Trophoblast cell (in vitro differentiated cells and primary cell): ENCODE measurements at regions not wholly inside any gene's neighbourhood (a gene's known extent, or its start where the extent isn't known, plus 50 kb on each side); places are given as distances from the start of the nearest gene placed in this dataset.

Experiments used
- DNase-seq, 2 donors: peaks; one replicate each; pipeline ENCODE4 v3.0.0-alpha.2; 2016
- H2AFZ ChIP-seq: 2 replicates; pipeline ENCODE4 v1.6.1; 2013; ENCODE audit warnings: low read length, moderate library complexity, mild to moderate bottlenecking; ENCODE audit not compliant: insufficient read depth, poor library complexity
- H2AK5ac ChIP-seq: 2 replicates; pipeline ENCODE4 v1.6.1; 2013; ENCODE audit warnings: mild to moderate bottlenecking, low read length
- H2BK120ac ChIP-seq: 2 replicates; pipeline ENCODE4 v1.6.1; 2013; ENCODE audit warnings: low read length, mild to moderate bottlenecking, moderate library complexity; ENCODE audit not compliant: insufficient read depth, poor library complexity
- H2BK12ac ChIP-seq: 2 replicates; pipeline ENCODE4 v1.6.1; 2013; ENCODE audit warnings: mild to moderate bottlenecking, low read length, moderate library complexity
- H2BK5ac ChIP-seq: 2 replicates; pipeline ENCODE4 v1.6.1; 2013; ENCODE audit warnings: low read length, low read depth, moderate library complexity, mild to moderate bottlenecking; ENCODE audit not compliant: poor library complexity
- H3K14ac ChIP-seq: 2 replicates; pipeline ENCODE4 v1.6.1; 2013; ENCODE audit warnings: mild to moderate bottlenecking, low read length
- H3K18ac ChIP-seq: 2 replicates; pipeline ENCODE4 v1.6.1; 2013; ENCODE audit warnings: mild to moderate bottlenecking, low read length
- H3K23ac ChIP-seq: 2 replicates; pipeline ENCODE4 v1.6.1; 2013; ENCODE audit warnings: low read length
- H3K27ac ChIP-seq: 2 replicates; pipeline ENCODE4 v1.5.1; 2013; ENCODE audit warnings: low read depth, mild to moderate bottlenecking, inconsistent platforms, low read length, moderate library complexity
- H3K27me3 ChIP-seq: 2 replicates; pipeline ENCODE4 v1.6.1; 2013; ENCODE audit warnings: inconsistent platforms, mild to moderate bottlenecking, low read length, moderate library complexity; ENCODE audit not compliant: insufficient read depth
- H3K36me3 ChIP-seq, 2 experiments: 1 replicate in 1 of 2; 2 replicates in 1 of 2; pipeline ENCODE4 v1.6.1; 2013; ENCODE audit warnings: low read length in 2 of 2, mild to moderate bottlenecking in 2 of 2, moderate library complexity in 1 of 2; ENCODE audit not compliant: insufficient read depth in 2 of 2, control insufficient read depth in 1 of 2
- H3K4ac ChIP-seq: 2 replicates; pipeline ENCODE4 v1.6.1; 2013; ENCODE audit warnings: low read depth, mild to moderate bottlenecking, low read length, moderate library complexity
- H3K4me1 ChIP-seq, 2 experiments: 1 replicate in 1 of 2; 2 replicates in 1 of 2; pipeline ENCODE4 v1.6.1; 2013; ENCODE audit warnings: low read length in 2 of 2, mild to moderate bottlenecking in 2 of 2, moderate library complexity in 1 of 2; ENCODE audit not compliant: insufficient read depth in 2 of 2, control insufficient read depth in 1 of 2
- H3K4me2 ChIP-seq: 2 replicates; pipeline ENCODE4 v1.6.1; 2013; ENCODE audit warnings: inconsistent platforms, mild to moderate bottlenecking, low read length, moderate library complexity
- H3K4me3 ChIP-seq: 2 replicates; pipeline ENCODE4 v1.5.1; 2013; ENCODE audit warnings: mild to moderate bottlenecking, low read depth, low read length, inconsistent platforms
- H3K79me1 ChIP-seq: one replicate; pipeline ENCODE4 v1.6.1; 2013; ENCODE audit warnings: low read length
- H3K79me2 ChIP-seq: 2 replicates; pipeline ENCODE4 v1.6.1; 2013; ENCODE audit warnings: low read length, mild to moderate bottlenecking; ENCODE audit not compliant: control insufficient read depth, insufficient read depth, poor library complexity
- H3K9ac ChIP-seq: 2 replicates; pipeline ENCODE4 v1.6.1; 2013; ENCODE audit warnings: mild to moderate bottlenecking, low read length
- H3K9me3 ChIP-seq: 2 replicates; pipeline ENCODE4 v1.6.1; 2013; ENCODE audit warnings: low read depth, mild to moderate bottlenecking, control low read depth, inconsistent platforms, low read length; ENCODE audit not compliant: insufficient read depth
- H4K12ac ChIP-seq: 2 replicates; pipeline ENCODE4 v1.6.1; 2013; ENCODE audit warnings: low read depth, mild to moderate bottlenecking, low read length, moderate library complexity
- H4K8ac ChIP-seq: 2 replicates; pipeline ENCODE4 v1.6.1; 2013; ENCODE audit warnings: low read depth, mild to moderate bottlenecking, low read length, moderate library complexity
- H4K91ac ChIP-seq: one replicate; pipeline ENCODE4 v1.6.1; 2013; ENCODE audit warnings: low read depth, mild to moderate bottlenecking, low read length, moderate library complexity
- WGBS: extraction: QIAGEN DNeasy Blood & Tissue Kit; methylation state at CpG from one replicate; pipeline ENCODE4 v1.1.7; 2013; ENCODE audit warnings: missing lambda C conversion rate; ENCODE audit not compliant: insufficient read length, insufficient coverage; ENCODE audit errors: extremely low coverage; 5-methylcytosine and 5-hydroxymethylcytosine counted together

GRCh38 chr6:23350752-23351453 lies 775.1 kb upstream of the NRSN1 start:
- Histone ChIP-seq H4K8ac (no peak overlapping the region), H3K36me3 (no peaks in the 10 kb centered on the region), H3K4ac (no peak overlapping the region), H2BK12ac (no peak overlapping the region), H2AFZ (no peak overlapping the region), H3K14ac (no peak overlapping the region), H3K27ac (no peak overlapping the region), H3K79me1 (no peaks in the 10 kb centered on the region), H4K91ac (no peak overlapping the region), H3K27me3 (no peaks in the 10 kb centered on the region), H3K9ac (no peak overlapping the region), H3K4me1 (no peaks in the 10 kb centered on the region), H3K79me2 (no peaks in the 10 kb centered on the region), H3K23ac (no peak overlapping the region), H3K9me3 (no peaks in the 10 kb centered on the region), H3K4me2 (no peak overlapping the region), H3K18ac (no peak overlapping the region), H2AK5ac (no peak overlapping the region), H2BK120ac (no peak overlapping the region), H3K4me3 (no peak overlapping the region), H4K12ac (no peak overlapping the region), H2BK5ac (no peak overlapping the region)
- no CpG with 5 or more reads among the region's 2 CpGs for WGBS
- no peak for DNase-seq

- no peak overlapping the region for H2BK12ac ChIP-seq
- no peak overlapping the region for H3K4me3 ChIP-seq
- H3K9ac ChIP-seq: no peak overlapping the region
- H3K36me3 ChIP-seq: no peaks in the 10 kb centered on the region
- H4K8ac ChIP-seq: no peak overlapping the region
- no peak overlapping the region for H2BK120ac ChIP-seq
- H2AFZ ChIP-seq: no peak overlapping the region
- no peak overlapping the region for H3K18ac ChIP-seq
- no peak overlapping the region for H2AK5ac ChIP-seq
- no peak overlapping the region for H3K27ac ChIP-seq
- no peaks in the 10 kb centered on the region for H3K4me1 ChIP-seq
- no peaks in the 10 kb centered on the region for H3K27me3 ChIP-seq
- H3K4ac ChIP-seq: no peak overlapping the region
- H3K14ac ChIP-seq: no peak overlapping the region
- H3K9me3 ChIP-seq: no peaks in the 10 kb centered on the region
- no peak overlapping the region for H3K23ac ChIP-seq
- H3K4me2 ChIP-seq: no peak overlapping the region
- DNase-seq: no peak
- H4K12ac ChIP-seq: no peak overlapping the region
- no peak overlapping the region for H4K91ac ChIP-seq
- H3K79me1 ChIP-seq: no peaks in the 10 kb centered on the region
- no peak overlapping the region for H2BK5ac ChIP-seq
- H3K79me2 ChIP-seq: no peaks in the 10 kb centered on the region
Measured at GRCh38 chr6:23354004-23354403, 772.0 kb upstream of the NRSN1 start.

GRCh38 chr6:23357185-23357766 lies 768.7 kb upstream of the NRSN1 start:
- Histone ChIP-seq H3K9me3 (no peaks in the 10 kb centered on the region), H2BK12ac (no peak overlapping the region), H3K4me2 (no peak overlapping the region), H3K4me1 (no peaks in the 10 kb centered on the region), H3K79me1 (no peaks in the 10 kb centered on the region), H4K91ac (no peak overlapping the region), H2AFZ (no peak overlapping the region), H3K23ac (no peak overlapping the region), H2AK5ac (no peak overlapping the region), H3K36me3 (no peaks in the 10 kb centered on the region), H3K4ac (no peak overlapping the region), H2BK120ac (no peak overlapping the region), H3K4me3 (no peak overlapping the region), H3K27me3 (no peaks in the 10 kb centered on the region), H4K12ac (no peak overlapping the region), H4K8ac (no peak overlapping the region), H3K14ac (no peak overlapping the region), H3K79me2 (no peaks in the 10 kb centered on the region), H3K18ac (no peak overlapping the region), H2BK5ac (no peak overlapping the region), H3K9ac (no peak overlapping the region), H3K27ac (no peak overlapping the region)
- DNase-seq: no peak
- WGBS: no CpG with 5 or more reads among the region's 2 CpGs

- no CpG with 5 or more reads among the region's 1 CpG for WGBS
- H4K8ac ChIP-seq: no peak overlapping the region
- H3K9ac ChIP-seq: no peak overlapping the region
Measured at GRCh38 chr6:23365732-23366131, 760.3 kb upstream of the NRSN1 start.

More at GRCh38 chr6:23365732-23366131, 760.3 kb upstream of the NRSN1 start:
- no peak overlapping the region for H4K12ac ChIP-seq
- no peak overlapping the region for H3K4me2 ChIP-seq
- no peak for DNase-seq
- no peaks in the 10 kb centered on the region for H3K4me1 ChIP-seq
- H3K79me2 ChIP-seq: no peaks in the 10 kb centered on the region
- no peak overlapping the region for H2BK5ac ChIP-seq
- H2BK12ac ChIP-seq: no peak overlapping the region
- H3K18ac ChIP-seq: no peak overlapping the region
- H3K27ac ChIP-seq: no peak overlapping the region
- H3K79me1 ChIP-seq: no peaks in the 10 kb centered on the region
- H2BK120ac ChIP-seq: no peak overlapping the region
- H3K4ac ChIP-seq: no peak overlapping the region
- H2AK5ac ChIP-seq: no peak overlapping the region
- H3K36me3 ChIP-seq: no peaks in the 10 kb centered on the region
- H3K23ac ChIP-seq: no peak overlapping the region
- H3K14ac ChIP-seq: no peak overlapping the region
- peaks cover 4% of the 10 kb centered on the region for H3K9me3 ChIP-seq
- no peak overlapping the region for H2AFZ ChIP-seq
- no peaks in the 10 kb centered on the region for H3K27me3 ChIP-seq
- H3K4me3 ChIP-seq: no peak overlapping the region
- no peak overlapping the region for H4K91ac ChIP-seq
